HG03175 (cell line): ENCODE measurements at regions not wholly inside any gene's neighbourhood (a gene's known extent, or its start where the extent isn't known, plus 50 kb on each side); places are given as distances from the start of the nearest gene placed in this dataset.

Source experiments
- ATAC-seq: cut with Tn5 transposase; IDR thresholded peaks from one replicate; pipeline ENCODE4 v1.9.1; 2021; ENCODE audit warnings: mild to moderate bottlenecking, moderate library complexity; ENCODE audit not compliant: unreplicated experiment

DNA sequence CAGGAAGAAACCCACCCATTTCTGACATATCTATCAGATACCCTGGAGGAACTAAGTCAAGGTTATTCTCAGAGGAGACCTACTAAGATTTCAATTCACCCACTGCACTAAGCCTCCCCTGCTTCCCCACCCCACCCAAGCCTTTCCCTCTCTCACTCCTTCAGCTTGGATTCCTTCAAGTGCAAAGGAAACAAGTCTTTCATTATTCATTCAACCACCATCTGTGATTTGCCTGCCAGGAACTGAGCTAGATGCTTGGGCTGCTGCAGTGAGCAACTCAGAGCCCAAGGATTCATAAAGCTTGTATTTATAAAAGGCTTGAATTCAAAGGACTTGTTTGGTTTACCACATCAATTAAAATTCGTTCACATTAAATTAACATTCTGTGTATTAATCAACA is 161.3 kb downstream of the GXYLT1 start:
- ATAC-seq: no peak

DNA sequence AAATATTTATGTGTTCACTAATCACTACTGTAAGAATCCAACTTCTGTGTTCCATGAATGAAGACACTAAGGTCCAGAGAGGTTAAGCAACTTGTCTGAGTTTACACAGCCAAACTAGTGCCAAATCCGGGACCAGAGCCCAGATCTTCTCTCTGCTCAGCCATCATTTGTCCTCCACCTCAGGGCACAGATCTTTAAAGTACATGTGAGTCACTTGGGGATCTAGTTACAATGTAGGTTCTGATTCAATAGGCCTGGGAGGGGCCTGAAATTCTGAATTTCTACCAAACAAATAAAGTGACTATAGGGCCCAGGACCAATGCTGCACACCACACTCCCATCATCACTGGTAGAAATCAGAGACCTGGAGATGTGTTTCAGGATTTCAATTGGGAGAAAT is 162.9 kb downstream of the GXYLT1 start:
- no peak for ATAC-seq

DNA sequence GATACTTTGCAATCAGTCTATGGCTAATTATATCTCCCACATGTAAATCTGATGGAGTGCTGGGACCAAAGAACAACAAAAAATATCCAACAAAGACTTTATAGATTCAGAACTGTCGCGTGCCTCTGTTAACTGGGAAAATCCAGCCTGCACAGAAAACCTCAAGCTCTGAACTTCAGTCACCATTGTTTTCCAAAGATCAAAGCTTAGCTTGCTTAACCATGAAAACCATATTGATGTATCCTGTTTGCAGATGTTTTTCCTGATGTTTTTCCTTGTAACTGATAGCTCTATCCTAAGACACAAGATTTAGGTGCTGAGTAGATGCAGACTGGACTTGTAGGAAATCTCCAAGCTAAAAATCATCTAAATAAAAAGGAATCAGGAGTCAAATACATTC is 163.7 kb downstream of the GXYLT1 start:
- no peak for ATAC-seq

DNA sequence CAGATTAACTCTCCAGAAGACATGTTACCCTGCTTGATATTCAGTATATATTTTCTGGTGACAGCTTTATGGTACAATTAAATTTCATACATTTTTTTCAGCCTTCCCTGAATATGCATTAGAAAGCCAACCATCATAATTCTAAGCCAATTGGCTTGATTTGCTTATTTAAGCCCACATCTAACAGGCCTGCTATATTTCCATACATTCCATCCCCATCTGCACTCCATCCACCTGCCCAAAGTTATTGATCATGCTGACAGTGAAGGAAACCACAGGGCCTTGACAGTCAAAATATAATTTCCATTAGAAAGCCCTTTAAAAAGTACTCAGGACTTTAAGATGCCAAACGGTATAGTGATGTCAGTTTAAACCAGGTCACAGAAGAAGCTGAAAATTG is 164.3 kb downstream of the GXYLT1 start:
- ATAC-seq: no peak

DNA sequence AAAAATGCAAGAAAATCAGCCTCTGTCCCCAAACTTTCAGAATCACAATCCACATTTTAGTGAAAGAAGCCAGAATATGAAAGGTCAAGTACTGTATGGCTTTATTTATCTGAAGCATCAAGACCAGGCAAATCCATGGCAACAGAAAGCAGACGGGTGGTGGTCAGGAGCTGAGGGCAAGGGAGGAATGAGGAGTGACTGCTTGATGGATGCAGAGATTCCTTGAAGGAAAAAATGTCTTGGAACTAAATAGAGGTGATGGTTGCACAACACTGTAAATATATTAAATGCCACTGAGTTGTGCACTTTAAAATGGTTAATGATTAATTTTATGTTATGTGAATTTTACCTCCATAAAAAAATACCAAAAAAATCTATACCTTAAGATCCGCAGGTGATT is 165.1 kb downstream of the GXYLT1 start:
- ATAC-seq: no peak

DNA sequence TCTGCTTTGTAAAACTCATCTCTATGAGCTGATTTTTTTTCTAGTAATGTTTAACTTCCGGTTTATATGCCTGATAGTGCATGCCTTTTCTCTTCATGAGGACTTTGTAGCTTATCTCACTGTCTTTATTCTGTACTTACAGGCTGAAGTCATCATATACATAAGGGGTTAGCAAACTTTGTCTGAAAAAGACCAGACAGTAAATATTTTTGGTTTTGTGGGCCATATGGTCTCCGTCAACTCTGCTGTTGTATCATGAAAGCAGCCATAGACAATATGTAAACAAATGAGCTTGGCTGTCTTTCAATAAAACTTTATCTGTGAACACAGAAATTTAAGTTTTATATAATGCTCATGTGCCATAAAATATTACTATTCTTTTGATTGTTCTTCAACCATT is 172.1 kb downstream of the GXYLT1 start:
- no peak for ATAC-seq

DNA sequence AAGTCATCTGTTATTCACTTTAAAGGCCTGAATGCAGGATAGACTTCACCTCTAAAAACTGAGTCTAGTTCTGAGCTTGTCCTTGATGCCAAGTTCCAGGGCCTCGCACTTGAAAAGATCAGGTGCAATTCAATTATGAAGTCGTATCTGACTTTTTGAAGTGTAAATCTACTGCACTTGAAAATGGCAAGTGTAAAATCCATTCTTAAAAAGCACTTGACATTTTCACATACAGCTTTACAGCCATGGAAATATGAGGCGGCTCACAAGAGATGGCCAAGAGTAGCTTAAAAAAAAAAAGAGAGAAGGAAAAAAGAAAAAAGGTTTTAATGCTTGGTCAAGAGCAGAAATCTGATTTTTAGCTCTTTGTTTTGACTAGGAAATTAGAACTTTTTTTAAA is 172.5 kb downstream of the GXYLT1 start:
- no peak for ATAC-seq

DNA sequence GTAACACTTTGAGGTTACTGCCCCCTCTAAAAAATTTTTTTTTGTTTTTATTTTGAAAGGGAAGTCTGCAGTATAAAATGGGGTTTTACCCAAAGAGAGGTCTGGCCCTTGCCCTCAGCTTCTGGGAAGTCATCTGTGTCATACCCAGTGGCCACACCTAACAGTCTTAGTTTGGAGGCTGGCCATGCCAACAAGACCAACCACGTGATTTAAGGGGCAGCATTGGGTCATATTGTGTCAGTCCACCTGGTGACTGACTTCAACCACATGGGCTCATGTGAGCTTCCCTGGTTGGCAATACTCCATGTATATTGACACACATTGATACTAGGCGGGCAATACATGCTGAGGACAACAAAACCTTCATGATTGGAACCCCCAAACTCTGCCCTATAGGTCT is 173.9 kb downstream of the GXYLT1 start:
- no peak for ATAC-seq

DNA sequence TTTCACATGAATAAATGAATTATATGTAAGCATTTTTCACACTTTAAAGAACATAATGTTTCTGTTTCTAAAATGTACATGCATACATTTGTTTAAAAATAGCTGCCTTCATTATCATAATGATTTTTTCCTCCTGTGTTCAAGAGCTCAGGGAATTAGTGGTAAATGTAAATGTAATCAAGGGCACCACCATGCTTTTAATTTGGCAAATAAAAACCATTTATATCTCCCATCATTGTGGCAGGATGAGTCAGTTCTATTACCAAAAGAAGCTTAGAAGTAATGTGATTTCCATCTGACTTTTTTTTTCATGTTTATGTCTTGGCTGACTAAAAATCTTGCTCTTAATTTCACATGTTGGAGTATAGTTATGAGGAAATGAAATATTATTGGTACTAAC is 176.1 kb downstream of the GXYLT1 start:
- ATAC-seq: no peak

DNA sequence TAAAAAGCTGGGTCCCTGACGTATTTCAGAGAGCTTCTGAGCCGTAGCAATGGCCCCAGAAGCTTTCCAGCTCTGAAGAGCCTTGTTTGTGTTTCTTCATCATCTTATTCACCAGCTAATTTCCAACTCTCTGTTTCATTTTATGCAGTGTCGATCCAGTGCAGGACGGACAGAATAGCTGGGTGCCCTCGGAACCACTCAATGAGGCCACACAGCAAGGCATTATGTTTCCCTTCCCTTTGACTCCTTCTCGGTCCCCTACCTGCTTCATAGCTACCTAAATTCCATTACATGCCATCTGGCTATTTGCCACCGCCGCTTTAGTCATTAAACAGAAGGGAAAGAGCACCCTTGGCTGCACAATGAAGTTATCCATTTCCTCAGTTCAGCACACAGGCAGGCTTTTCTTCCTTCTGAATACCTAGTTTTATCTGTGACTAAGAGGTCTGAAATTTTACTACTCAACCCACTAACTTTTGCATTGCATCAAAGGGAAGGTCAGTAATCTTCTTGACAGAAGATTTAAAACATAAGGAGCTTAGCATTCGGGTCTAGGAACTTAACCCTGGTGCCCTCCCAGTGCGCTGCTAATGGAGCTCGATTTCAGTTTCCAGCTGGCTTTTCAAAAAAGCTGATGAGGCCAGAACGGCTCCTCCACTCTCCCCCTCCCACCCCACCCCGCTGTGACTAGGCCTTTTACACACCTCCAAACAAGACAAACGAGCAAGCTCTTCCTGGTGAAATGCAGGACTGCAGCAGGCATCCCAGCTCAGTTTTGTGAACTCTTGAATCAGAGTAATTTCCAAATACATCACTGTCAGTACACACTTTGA is 176.8 kb downstream of the GXYLT1 start:
- no peak for ATAC-seq

DNA sequence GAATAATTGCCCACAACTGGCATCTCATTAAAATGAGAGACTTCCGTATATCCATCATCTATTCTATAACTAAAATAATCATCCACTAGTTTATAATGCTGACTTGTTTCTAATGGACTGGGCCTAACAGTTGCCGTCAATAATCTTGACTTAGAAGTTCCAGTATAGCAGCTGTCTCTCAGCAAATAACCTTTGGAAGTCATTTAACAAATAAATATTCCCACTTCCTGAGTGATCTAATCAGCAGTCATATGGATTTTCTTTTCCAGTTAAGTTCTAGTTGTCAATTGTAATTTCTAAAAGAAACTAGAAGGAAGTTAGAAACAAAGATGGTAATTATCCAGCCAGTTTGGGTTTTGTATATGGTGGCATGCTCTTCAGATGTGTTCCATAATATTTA is 177.8 kb downstream of the GXYLT1 start:
- no peak for ATAC-seq

DNA sequence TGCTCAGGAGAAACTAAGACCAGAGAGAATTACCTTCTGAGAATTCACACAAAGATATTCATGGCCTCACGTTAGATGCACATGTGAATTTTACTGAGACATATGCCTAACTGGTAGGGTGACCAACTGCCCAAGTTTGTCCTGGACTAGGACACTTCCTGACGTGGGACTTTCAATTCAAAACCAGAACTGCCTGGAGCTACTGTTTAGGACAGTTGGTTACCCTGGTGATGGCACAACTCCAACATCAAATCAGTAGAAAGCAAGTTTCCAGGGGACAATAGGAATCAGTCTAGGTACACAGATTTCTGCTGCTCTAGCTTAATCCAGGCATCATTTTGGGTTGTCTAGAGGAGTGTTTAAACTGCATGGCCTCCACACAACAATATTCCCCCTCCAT is 178.7 kb downstream of the GXYLT1 start:
- no peak for ATAC-seq

DNA sequence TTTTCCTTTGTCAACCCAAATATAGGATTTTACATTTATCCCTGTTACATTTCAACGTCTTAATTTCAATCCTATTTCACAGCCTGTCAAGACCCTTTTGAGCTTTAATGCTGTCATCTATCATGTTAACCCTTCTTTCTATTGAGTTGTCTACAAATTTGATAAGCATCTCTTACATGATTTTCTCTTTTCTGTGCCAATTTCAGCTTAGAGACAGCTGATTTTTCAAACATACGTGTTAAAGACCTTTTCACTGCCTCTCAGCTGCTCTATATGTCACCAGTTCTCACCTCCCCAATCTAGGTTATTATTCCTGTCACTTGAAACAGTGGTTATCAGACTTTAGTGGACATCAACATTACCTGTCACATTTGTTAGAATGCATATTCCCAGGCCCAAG is 181.3 kb downstream of the GXYLT1 start:
- no peak for ATAC-seq

DNA sequence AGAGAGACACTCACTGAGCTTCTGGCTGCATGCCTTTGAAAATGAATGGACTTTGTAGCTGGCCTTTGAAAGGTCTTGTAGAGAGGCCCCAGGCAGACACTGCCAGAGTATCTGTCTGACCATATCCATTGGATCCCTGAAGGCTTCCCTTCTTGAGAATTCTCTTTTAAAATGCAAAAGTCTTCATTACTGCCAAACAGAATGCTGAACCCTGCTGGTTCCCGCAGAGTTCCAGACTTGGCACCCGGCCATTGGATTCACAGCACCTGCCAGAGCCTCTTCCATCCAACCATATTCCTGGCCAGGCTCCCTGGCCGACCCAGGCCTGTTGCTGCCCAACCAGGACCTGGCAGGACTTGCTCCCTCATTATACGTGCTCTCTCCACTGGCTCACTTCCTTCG is 182.5 kb downstream of the GXYLT1 start:
- no peak for ATAC-seq

DNA sequence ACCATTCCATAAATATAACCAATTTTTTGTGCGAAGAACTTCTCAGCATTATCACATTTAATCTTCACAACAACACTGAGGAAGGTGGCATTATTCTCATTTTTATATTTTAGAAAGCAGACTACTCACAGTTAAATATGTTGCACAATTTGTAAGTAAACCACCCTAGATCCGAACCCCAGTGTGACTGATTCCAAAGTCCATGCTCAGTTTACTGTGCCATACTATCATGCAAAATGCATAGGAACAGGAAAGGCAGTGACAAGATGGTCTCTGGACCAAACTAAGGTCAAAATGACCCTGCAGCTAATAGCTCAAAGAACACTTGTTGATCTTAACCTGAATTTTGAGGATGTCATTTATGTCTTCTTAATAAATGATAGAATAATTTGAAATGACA is 185.4 kb downstream of the GXYLT1 start:
- ATAC-seq: no peak

DNA sequence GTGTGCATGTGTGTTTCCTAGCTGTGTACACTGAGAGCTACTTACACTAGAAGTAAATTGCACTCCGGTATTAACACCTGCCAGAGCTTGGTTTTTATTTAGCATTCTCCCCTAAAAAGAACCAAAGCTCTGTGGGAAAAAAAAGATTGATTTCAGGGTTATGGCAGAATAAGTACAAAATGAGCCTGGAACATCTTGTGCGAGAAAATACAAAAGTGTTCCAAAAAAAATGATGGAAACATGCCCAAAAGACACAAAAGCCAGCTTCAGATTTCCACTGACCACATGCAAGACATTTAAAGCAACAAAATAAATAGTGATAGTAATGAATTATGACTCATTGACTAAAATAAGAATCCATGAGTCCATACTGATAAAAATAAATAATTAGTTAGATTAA is 188.3 kb downstream of the GXYLT1 start:
- no peak for ATAC-seq

DNA sequence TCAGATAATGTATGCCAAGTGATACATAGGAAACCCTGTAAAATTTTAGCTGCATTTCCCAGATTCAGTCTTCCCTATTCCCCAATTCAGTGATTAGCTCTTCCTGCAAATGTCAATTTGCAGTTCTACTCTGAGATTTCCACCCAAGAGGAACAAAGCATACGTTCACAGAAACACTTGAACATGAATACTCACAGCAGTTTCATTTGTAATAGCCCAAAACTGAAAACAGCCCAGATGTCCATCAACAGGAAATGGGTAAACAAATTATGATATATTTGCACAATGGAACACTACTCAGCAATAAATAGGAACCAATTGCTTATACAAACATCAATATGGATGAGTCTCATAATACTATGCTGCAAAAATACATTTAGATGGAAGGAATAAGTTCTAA is 194.2 kb downstream of the GXYLT1 start:
- ATAC-seq: peak; percentile 70

DNA sequence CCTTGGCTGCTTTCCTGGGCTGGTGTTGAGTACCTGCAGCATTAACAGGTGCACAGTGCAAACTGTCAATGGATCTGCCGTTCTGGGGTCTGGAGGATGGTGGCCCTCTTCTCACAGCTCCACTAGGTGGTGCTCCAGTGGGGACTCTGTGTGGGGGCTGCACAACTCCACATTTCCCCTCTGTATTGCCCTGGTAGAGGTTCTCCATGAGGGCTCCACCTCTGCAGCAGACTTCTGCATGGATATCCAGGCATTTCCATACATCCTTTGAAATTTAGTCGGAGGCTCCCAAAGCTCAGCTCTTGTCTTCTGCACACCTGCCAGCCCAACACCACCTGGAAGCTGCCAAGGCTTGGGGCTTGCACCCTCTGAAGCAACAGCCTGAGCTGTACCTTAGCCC is 198.6 kb downstream of the GXYLT1 start:
- ATAC-seq: no peak

DNA sequence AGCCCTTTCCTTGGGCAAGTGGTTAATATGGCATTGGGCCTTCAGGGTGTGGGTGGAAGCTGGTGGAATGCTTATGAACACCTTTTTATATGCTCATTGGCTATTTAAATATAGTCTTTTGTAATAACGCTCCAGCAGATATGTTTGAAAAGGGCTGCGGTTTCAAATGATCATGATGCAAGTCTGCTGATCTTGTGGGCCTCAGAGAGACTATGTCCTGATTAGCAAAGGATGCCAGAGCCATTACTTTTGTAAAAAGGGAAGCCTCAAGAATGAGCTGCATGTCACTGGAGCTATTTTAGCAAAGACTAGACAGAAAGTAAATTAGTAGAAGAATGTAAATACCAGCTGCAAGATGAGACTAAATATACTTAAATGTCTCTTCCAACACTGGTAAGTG is 200.5 kb downstream of the GXYLT1 start:
- ATAC-seq: no peak

DNA sequence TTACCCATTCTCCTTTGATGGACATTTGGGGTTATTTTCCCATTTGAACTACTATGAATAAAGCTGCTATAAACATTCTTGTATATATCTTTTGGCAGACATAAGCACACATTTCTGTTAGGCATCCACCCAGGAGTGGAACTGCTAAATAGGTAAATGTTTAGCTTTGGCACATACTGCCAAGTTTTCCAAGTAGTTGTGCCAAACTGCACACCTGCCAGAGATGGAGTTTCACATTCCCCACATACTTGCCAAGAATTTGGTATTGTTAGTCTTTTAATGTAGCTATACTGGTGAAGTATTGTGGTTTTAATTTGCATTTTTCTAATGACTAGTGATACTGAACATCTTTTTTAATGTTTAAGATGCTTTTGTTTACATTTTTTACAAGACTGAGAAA is 201.0 kb downstream of the GXYLT1 start:
- ATAC-seq: no peak

DNA sequence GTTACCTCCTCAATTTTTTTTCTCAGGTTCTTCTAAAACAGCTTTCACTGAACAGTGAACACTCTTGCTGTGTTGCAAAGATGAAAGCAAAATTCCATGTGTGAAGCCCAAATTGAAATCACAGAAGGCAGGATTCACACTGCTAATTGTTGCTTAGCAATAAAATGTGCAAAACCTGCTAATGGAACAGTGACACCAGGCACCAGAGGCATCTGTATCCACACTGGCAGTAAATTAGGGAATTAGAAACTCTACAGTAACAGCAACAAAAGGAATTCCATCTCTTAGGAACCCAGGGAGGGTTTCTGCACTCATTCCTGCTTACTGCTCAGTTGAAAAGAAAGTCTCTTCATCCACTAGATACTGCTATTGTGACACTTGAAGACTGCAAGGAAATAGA is 202.3 kb downstream of the GXYLT1 start:
- ATAC-seq: no peak

DNA sequence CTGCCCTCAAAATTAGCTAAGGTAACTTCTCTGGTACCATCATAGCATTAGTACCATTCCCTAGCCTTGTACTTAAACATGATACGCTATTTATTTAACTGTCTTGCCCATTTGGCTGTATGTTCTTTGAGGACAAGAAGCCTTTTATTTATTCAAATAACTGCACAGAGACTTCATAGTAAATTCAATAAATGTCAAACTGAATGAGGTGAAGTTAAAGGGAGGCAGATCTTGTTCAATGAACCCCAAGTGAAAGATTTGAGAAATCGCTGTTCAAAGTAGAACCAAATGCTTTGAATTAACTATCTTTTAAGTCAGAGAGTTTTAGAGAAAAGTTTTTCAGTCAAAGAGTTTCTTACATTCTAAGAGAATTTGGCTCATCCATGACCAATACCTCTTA is 203.6 kb downstream of the GXYLT1 start:
- ATAC-seq: no peak

DNA sequence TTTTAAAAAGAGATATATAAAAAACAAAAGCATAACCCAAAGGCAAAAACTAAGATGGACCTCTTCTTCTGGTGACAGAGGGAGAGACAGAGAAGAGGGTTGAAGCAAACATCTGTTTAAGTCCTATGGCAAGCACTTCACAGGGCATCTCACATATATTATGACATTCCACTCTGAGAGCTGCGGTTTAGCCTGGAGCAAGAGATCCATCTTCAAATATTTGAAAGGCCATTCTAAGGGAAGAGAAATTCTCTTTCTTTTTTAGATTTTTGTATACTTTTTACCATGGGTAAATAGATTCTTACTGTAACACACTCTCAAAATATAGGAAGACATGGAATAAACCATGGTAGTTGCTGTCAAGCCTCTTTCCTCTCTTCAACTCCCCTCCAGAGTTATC is 204.1 kb downstream of the GXYLT1 start:
- ATAC-seq: no peak
